CD4-positive, alpha-beta T cell treated with Interleukin-1 beta for 1 hour (primary cell): ENCODE measurements at regions not wholly inside any gene's neighbourhood (a gene's known extent, or its start where the extent isn't known, plus 50 kb on each side); places are given as distances from the start of the nearest gene placed in this dataset.

Source experiments
- DNase-seq, 2 donors: peaks; one replicate each; pipeline ENCODE4 v3.0.0-alpha.2; 2020 to 2022

- DNase-seq, result no peak
Measured at GRCh38 chr16:18050777-18051176, 285.8 kb downstream of the NPIPA8 start.

- DNase-seq, result no peak
Measured at GRCh38 chr16:18050234-18050633, 286.3 kb downstream of the NPIPA8 start.

- DNase-seq, result no peak
Measured at GRCh38 chr16:18049547-18050133, 286.9 kb downstream of the NPIPA8 start.

GRCh38 chr16:18048853-18049546 is 287.5 kb downstream of the NPIPA8 start:
- DNase-seq, result no peak

GRCh38 chr16:18047761-18048160 is 288.8 kb downstream of the NPIPA8 start:
- no peak for DNase-seq

- no peak for DNase-seq
Measured at GRCh38 chr16:18045356-18045755, 291.2 kb downstream of the NPIPA8 start.

- no peak for DNase-seq
Measured at GRCh38 chr16:18041864-18042834, 294.4 kb downstream of the NPIPA8 start.

GRCh38 chr16:18039931-18040330 is 296.6 kb downstream of the NPIPA8 start:
- DNase-seq, result no peak

- no peak for DNase-seq
Measured at GRCh38 chr16:18037051-18037450, 299.5 kb downstream of the NPIPA8 start.

- DNase-seq, result no peak
Measured at GRCh38 chr16:18024611-18025010, 311.9 kb downstream of the NPIPA8 start.

GRCh38 chr16:18018376-18018775 is 318.2 kb downstream of the NPIPA8 start:
- DNase-seq, result no peak

GRCh38 chr16:18013863-18014262 is 322.7 kb downstream of the NPIPA8 start:
- DNase-seq, result no peak

GRCh38 chr16:18008356-18008755 is 328.2 kb downstream of the NPIPA8 start:
- DNase-seq, result no peak

GRCh38 chr16:18003033-18003432 is 333.5 kb downstream of the NPIPA8 start:
- DNase-seq, result no peak

GRCh38 chr16:17998996-17999395 is 337.5 kb downstream of the NPIPA8 start:
- no peak for DNase-seq

- DNase-seq, result no peak
Measured at GRCh38 chr16:17998550-17998949, 338.0 kb downstream of the NPIPA8 start.

- no peak for DNase-seq
Measured at GRCh38 chr16:17994027-17994426, 342.5 kb downstream of the NPIPA8 start.

GRCh38 chr16:17992416-17992815 is 344.1 kb downstream of the NPIPA8 start:
- no peak for DNase-seq

GRCh38 chr16:17989255-17989654 is 347.3 kb downstream of the NPIPA8 start:
- DNase-seq, result no peak

- DNase-seq, result no peak
Measured at GRCh38 chr16:17988839-17989238, 347.7 kb downstream of the NPIPA8 start.

- no peak for DNase-seq
Measured at GRCh38 chr16:17986991-17987390, 349.5 kb downstream of the NPIPA8 start.

- DNase-seq, result no peak
Measured at GRCh38 chr16:17984810-17985209, 351.7 kb downstream of the NPIPA8 start.

GRCh38 chr16:17983847-17984639 is 352.5 kb downstream of the NPIPA8 start:
- no peak for DNase-seq
